Epithelial cell of proximal tubule (primary cell): ENCODE measurements at regions not wholly inside any gene's neighbourhood (a gene's known extent, or its start where the extent isn't known, plus 50 kb on each side); places are given as distances from the start of the nearest gene placed in this dataset.
"Not testable (repeated sequence)": the region's sequence is repeated elsewhere in the genome, so short reads cannot be mapped to it uniquely, and the experiment has no call there.

Source experiments
- DNase-seq: peaks from one replicate; pipeline ENCODE4 v3.0.0-alpha.2; 2011; ENCODE audit warnings: low read depth
- H3K4me3 ChIP-seq: 2 replicates; pipeline ENCODE4 v1.5.1; 2011; ENCODE audit warnings: low read depth, mild to moderate bottlenecking, low read length
- TF ChIP-seq, protein P1 (sequence below): conservative IDR thresholded peaks from 2 replicates; pipeline ENCODE4 v1.5.1; 2012; ENCODE audit warnings: low read depth, mild to moderate bottlenecking, low read length

DNA sequence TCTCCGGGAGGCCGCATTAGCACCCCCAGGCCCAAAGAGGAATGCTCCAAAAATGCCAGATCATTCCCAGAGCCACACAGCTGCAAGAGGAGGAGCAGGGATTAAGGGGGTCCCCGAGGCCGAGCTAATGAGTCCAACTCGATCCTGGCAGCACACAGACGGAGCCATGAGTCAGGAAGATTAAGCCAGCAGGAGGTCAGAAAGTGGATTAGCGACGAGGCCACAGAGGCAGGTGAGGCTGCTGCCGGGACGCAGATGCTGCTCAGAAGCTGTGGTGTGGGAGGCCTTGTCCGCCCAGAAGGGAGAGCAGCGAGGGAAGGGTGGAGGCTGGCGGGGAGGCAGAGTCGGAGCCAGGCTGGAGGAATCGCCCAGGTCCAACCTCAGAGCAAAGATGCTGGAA lies 120.5 kb downstream of the SHANK2 start:
- TF ChIP-seq, protein P1, sequence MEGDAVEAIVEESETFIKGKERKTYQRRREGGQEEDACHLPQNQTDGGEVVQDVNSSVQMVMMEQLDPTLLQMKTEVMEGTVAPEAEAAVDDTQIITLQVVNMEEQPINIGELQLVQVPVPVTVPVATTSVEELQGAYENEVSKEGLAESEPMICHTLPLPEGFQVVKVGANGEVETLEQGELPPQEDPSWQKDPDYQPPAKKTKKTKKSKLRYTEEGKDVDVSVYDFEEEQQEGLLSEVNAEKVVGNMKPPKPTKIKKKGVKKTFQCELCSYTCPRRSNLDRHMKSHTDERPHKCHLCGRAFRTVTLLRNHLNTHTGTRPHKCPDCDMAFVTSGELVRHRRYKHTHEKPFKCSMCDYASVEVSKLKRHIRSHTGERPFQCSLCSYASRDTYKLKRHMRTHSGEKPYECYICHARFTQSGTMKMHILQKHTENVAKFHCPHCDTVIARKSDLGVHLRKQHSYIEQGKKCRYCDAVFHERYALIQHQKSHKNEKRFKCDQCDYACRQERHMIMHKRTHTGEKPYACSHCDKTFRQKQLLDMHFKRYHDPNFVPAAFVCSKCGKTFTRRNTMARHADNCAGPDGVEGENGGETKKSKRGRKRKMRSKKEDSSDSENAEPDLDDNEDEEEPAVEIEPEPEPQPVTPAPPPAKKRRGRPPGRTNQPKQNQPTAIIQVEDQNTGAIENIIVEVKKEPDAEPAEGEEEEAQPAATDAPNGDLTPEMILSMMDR, result no peak
- H3K4me3 ChIP-seq, result no peak overlapping the region
- no peak for DNase-seq

- no peak for DNase-seq
- H3K4me3 ChIP-seq, result no peak overlapping the region
- TF ChIP-seq, protein P1, result no peak
Observed at GRCh38 chr11:71130106-71130505, 122.3 kb downstream of the SHANK2 start.

GRCh38 chr11:71129624-71130023 lies 122.8 kb downstream of the SHANK2 start:
- TF ChIP-seq, protein P1, result no peak
- no peak for DNase-seq
- no peak overlapping the region for H3K4me3 ChIP-seq

- DNase-seq, result no peak
- no peak overlapping the region for H3K4me3 ChIP-seq
- TF ChIP-seq, protein P1, result no peak
Observed at GRCh38 chr11:71127806-71128205, 124.6 kb downstream of the SHANK2 start.

GRCh38 chr11:71126401-71126800 lies 126.0 kb downstream of the SHANK2 start:
- not testable (repeated sequence) for H3K4me3 ChIP-seq, DNase-seq

GRCh38 chr11:71125150-71125549 lies 127.2 kb downstream of the SHANK2 start:
- no peak overlapping the region for H3K4me3 ChIP-seq
- TF ChIP-seq, protein P1, result no peak
- DNase-seq, result no peak

- H3K4me3 ChIP-seq, result no peak overlapping the region
- TF ChIP-seq, protein P1, result no peak
- DNase-seq, result no peak
Observed at GRCh38 chr11:71124127-71124526, 128.2 kb downstream of the SHANK2 start.

DNA sequence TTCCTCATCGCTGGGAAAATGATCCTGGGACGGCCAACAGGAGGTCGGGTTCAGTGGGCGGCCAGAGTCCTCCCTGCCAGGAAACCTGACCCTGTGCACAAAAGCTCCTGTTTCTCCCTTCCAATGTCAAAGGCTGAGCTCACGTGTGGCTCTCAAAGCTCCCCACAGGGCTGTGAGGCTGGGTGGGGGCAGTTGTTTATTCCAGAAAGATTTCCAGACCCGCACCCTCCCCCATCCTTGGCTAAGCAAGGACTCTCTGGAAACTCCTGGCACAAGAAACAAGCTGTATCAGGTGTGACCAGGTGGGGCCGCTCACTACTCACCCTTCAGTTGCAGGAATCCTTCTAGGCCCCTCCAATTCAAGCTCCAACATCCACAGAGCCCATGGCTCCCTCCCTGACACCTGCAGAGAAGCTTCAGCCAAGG lies 131.9 kb downstream of the SHANK2 start:
- TF ChIP-seq, protein P1, result peak; percentile 84
- no peak overlapping the region for H3K4me3 ChIP-seq
- DNase-seq, result peak; percentile 19
